IPS-NIHi7 (cell line): ENCODE measurements at regions not wholly inside any gene's neighbourhood (a gene's known extent, or its start where the extent isn't known, plus 50 kb on each side); places are given as distances from the start of the nearest gene placed in this dataset.

ENCODE experiments used
- DNase-seq: peaks from one replicate; pipeline ENCODE4 v3.0.0; 2012; ENCODE audit warnings: mixed read lengths; ENCODE audit errors: extremely low spot score

DNA sequence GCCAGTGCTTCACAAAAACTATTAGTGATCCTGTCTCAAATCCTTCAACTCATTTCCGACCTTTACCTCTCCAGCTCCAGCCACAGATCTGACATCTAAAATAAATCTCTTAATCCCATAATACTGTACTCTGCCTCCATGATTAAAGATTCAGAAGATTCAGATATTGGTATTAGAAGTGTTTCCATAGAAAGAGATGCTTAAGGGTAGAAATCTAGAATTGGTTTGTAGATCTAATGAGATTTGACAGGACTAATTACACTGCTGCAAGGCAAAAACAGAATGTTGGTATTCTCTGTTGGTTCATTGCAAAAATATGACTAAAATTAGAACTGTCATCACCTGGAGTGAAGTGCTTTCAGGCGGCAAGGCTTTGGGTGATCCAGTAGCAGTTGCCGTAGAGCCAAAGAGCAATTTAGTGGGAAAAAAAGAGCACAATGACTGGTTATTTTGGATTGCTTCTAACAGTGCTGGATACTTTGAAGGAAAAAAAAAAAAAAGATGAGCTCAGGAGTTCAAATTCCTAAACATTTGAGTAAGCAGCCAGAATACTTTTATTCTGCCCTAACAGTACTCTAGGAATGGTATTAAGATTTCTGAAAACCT lies 940.1 kb upstream of the SORCS1 start:
- DNase-seq = no peak

- DNase-seq = no peak
Observed at GRCh38 chr10:108097258-108097657, 932.8 kb upstream of the SORCS1 start.

- DNase-seq = no peak
Observed at GRCh38 chr10:108095932-108096925, 931.7 kb upstream of the SORCS1 start.

- DNase-seq = no peak
Observed at GRCh38 chr10:108090476-108091215, 926.1 kb upstream of the SORCS1 start.

DNA sequence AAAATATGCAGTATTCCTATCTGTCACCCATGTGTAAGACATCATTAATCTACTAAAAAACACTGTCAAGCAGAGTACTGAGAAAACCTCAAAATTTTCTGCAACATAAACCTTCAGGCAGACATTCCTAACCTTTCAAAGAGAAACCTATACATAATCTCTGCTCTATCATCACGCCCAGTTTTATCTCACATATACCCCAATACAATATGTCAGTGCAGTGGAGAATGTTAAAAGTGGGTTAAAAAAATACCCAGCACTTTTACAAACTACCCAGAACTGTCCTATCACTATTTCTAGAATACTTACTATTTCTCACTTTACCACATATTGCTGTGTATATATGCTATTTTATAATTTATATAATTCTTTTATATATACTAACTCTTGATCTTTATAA lies 922.0 kb upstream of the SORCS1 start:
- no peak for DNase-seq

DNA sequence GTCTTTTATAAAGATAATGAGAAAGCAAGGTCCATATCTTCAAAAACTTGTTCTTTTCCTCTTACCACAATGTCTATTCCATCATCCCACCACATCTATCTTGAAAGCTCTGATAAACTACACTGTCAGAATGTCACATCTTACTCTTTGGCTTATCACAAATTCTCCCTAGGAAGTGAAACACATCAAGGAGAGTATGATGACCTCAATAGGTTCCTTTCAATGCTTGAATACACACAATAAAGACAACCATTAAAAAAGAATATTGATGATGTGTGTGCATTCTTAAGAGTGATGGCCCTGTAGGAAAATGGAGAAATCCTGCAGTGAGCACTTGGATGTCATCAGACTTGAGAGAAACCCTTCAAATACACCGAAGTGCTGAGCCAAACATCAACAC lies 918.1 kb upstream of the SORCS1 start:
- DNase-seq = no peak

DNA sequence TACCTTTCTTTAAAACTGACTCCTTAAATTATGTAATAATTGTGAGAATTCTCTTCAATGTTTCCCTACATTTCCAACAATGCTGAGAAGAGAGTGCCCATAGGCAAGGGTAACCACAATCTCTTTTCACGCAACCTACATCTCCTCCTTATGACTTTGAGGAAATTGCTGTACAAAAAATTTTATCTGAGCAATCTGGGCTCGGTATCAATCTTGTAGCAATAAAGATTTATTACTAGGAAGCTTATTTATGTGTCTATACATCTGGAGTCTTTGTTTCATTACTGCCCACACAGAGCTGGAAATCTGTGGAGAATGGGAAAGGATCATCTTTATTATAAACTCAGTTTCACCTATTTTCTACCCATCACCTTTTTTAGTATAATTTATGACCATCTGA lies 913.8 kb upstream of the SORCS1 start:
- no peak for DNase-seq

- no peak for DNase-seq
Observed at GRCh38 chr10:108072466-108072865, 908.0 kb upstream of the SORCS1 start.

- no peak for DNase-seq
Observed at GRCh38 chr10:108070789-108071188, 906.3 kb upstream of the SORCS1 start.

- DNase-seq = no peak
Observed at GRCh38 chr10:108069096-108069495, 904.6 kb upstream of the SORCS1 start.

- no peak for DNase-seq
Observed at GRCh38 chr10:108064746-108065260, 900.3 kb upstream of the SORCS1 start.

DNA sequence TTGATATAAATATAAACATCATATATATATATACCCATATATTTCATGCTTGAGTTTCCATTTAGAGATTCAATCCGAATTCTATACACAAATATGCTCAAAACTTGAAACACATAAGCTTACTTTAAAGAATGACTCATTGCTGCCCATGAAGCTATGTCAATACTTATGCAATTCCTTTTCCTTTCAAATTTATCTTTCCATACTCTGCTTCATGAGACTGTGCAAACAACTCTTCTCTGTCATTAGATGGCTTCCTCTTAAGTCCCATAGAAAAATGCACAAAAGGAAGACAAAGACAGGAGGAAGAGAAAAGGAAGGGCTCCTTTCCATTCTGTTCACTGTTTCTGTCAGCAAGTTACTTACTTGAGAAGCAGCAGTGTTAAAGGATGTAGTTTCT lies 895.7 kb upstream of the SORCS1 start:
- DNase-seq = no peak

- no peak for DNase-seq
Observed at GRCh38 chr10:108055506-108055905, 891.0 kb upstream of the SORCS1 start.

DNA sequence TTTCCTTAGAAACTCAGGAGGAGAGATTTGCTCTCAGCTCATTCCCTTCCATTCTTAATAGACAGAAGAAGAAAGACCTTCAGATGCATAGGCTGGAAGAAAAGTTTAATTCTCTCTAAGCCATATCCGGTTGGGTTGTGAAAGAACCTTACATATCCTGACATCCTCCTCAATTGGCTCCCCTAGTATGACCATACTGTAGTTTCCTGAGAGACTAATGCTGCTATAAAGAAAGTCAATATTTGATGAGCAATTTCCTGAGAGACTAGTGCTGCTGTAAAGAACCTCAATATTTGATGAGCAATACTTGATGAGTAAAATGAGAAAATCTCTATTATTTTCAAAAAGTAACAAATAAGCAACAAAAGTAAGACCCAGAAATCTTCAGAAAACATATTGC lies 888.5 kb upstream of the SORCS1 start:
- no peak for DNase-seq

- no peak for DNase-seq
Observed at GRCh38 chr10:108051218-108051617, 886.7 kb upstream of the SORCS1 start.

- DNase-seq = no peak
Observed at GRCh38 chr10:108050626-108051025, 886.1 kb upstream of the SORCS1 start.

- DNase-seq = no peak
Observed at GRCh38 chr10:108049668-108050067, 885.2 kb upstream of the SORCS1 start.

GRCh38 chr10:108048898-108049297 lies 884.4 kb upstream of the SORCS1 start:
- no peak for DNase-seq

GRCh38 chr10:108039821-108040584 lies 875.5 kb upstream of the SORCS1 start:
- DNase-seq = no peak

GRCh38 chr10:108037061-108037460 lies 872.6 kb upstream of the SORCS1 start:
- DNase-seq = no peak

DNA sequence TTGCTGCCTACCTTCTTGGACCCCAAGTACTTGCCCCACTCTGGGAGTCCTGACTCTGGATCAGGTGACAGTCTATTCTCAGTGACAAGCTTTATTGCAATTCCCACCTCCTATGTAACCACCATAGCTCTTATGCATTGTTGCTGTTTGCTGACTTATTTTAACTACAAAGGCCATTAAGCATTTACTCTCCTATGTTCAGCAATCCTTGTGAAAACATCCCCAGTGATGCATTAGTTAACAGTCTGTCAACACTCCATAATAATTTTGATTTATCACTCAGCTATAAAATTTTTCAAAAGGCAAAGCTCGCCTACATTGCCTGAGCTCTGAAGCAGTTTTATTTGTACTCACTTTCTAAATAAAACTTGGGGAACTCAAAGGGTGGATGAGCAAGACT lies 871.8 kb upstream of the SORCS1 start:
- no peak for DNase-seq
